ENCODE measurements at regions not wholly inside any gene's neighbourhood (a gene's known extent, or its start where the extent isn't known, plus 50 kb on each side); places are given as distances from the start of the nearest gene placed in this dataset.

- no peak for DNase-seq (ENCODE audit: low read depth, low spot score)
- H3K4me3 ChIP-seq (ENCODE audit: low read length), result no peak overlapping the region
Measured at GRCh38 chr13:53198736-53199135, 170.1 kb downstream of the OLFM4 start.

- no peak overlapping the region for H3K4me3 ChIP-seq (ENCODE audit: low read length)
- no peak for DNase-seq (ENCODE audit: low read depth, low spot score)
Measured at GRCh38 chr13:53200075-53200474, 171.5 kb downstream of the OLFM4 start.

- H3K4me3 ChIP-seq (ENCODE audit: low read length), result no peak overlapping the region
- no peak for DNase-seq (ENCODE audit: low read depth, low spot score)
Measured at GRCh38 chr13:53200498-53201453, 172.2 kb downstream of the OLFM4 start.

GRCh38 chr13:53201454-53202225 lies 173.0 kb downstream of the OLFM4 start:
- DNase-seq (ENCODE audit: low read depth, low spot score), result no peak
- no peak overlapping the region for H3K4me3 ChIP-seq (ENCODE audit: low read length)

- no peak overlapping the region for H3K4me3 ChIP-seq (ENCODE audit: low read length)
- no peak for DNase-seq (ENCODE audit: low read depth, low spot score)
Measured at GRCh38 chr13:53204598-53204997, 176.0 kb downstream of the OLFM4 start.

- H3K4me3 ChIP-seq (ENCODE audit: low read length), result no peak overlapping the region
- DNase-seq (ENCODE audit: low read depth, low spot score), result peak; percentile 25
Measured at GRCh38 chr13:53206455-53206854, 177.8 kb downstream of the OLFM4 start.

GRCh38 chr13:53207556-53207955 lies 178.9 kb downstream of the OLFM4 start:
- H3K4me3 ChIP-seq (ENCODE audit: low read length), result no peak overlapping the region
- DNase-seq (ENCODE audit: low read depth, low spot score), result no peak

GRCh38 chr13:53214433-53214832 lies 185.8 kb downstream of the OLFM4 start:
- DNase-seq (ENCODE audit: low read depth, low spot score), result no peak
- H3K4me3 ChIP-seq (ENCODE audit: low read length), result no peak overlapping the region

- no peak for DNase-seq (ENCODE audit: low read depth, low spot score)
- no peak overlapping the region for H3K4me3 ChIP-seq (ENCODE audit: low read length)
Measured at GRCh38 chr13:53215563-53215962, 186.9 kb downstream of the OLFM4 start.

GRCh38 chr13:53216773-53217172 lies 188.2 kb downstream of the OLFM4 start:
- H3K4me3 ChIP-seq (ENCODE audit: low read length), result no peak overlapping the region
- DNase-seq (ENCODE audit: low read depth, low spot score), result no peak

GRCh38 chr13:53217194-53217593 lies 188.6 kb downstream of the OLFM4 start:
- no peak for DNase-seq (ENCODE audit: low read depth, low spot score)
- H3K4me3 ChIP-seq (ENCODE audit: low read length), result no peak overlapping the region

GRCh38 chr13:53220038-53220437 lies 191.4 kb downstream of the OLFM4 start:
- no peak for DNase-seq (ENCODE audit: low read depth, low spot score)
- H3K4me3 ChIP-seq (ENCODE audit: low read length), result no peak overlapping the region

GRCh38 chr13:53237696-53238095 lies 209.1 kb downstream of the OLFM4 start:
- H3K4me3 ChIP-seq (ENCODE audit: low read length), result no peak overlapping the region
- no peak for DNase-seq (ENCODE audit: low read depth, low spot score)

GRCh38 chr13:53238261-53238660 lies 209.6 kb downstream of the OLFM4 start:
- DNase-seq (ENCODE audit: low read depth, low spot score), result no peak
- H3K4me3 ChIP-seq (ENCODE audit: low read length), result no peak overlapping the region

GRCh38 chr13:53240401-53241025 lies 211.9 kb downstream of the OLFM4 start:
- DNase-seq (ENCODE audit: low read depth, low spot score), result no peak

GRCh38 chr13:53241891-53242348 lies 213.3 kb downstream of the OLFM4 start:
- no peak for DNase-seq (ENCODE audit: low read depth, low spot score)
- no peak overlapping the region for H3K4me3 ChIP-seq (ENCODE audit: low read length)

More at GRCh38 chr13:53240401-53241025, 211.9 kb downstream of the OLFM4 start:
- H3K4me3 ChIP-seq (ENCODE audit: low read length), result no peak overlapping the region

GRCh38 chr13:53249236-53249635 lies 220.6 kb downstream of the OLFM4 start:
- H3K4me3 ChIP-seq (ENCODE audit: low read length), result no peak overlapping the region
- DNase-seq (ENCODE audit: low read depth, low spot score), result no peak

GRCh38 chr13:53250272-53250875 lies 221.8 kb downstream of the OLFM4 start:
- no peak overlapping the region for H3K4me3 ChIP-seq (ENCODE audit: low read length)
- peak; percentile 81 for DNase-seq (ENCODE audit: low read depth, low spot score)

GRCh38 chr13:53250977-53251376 lies 222.4 kb downstream of the OLFM4 start:
- no peak for DNase-seq (ENCODE audit: low read depth, low spot score)
- no peak overlapping the region for H3K4me3 ChIP-seq (ENCODE audit: low read length)

Measured in Jurkat, Clone E6-1 (cell line).